HCT116 (cell line): ENCODE measurements at regions not wholly inside any gene's neighbourhood (a gene's known extent, or its start where the extent isn't known, plus 50 kb on each side); places are given as distances from the start of the nearest gene placed in this dataset.

Source experiments
- ATAC-seq: fragments of 200-7000 bp; cut with Tn5 transposase; 2 replicates; pipeline ENCODE4 v1.9.1; 2020; ENCODE audit warnings: mild to moderate bottlenecking, moderate library complexity
- BruUV-seq: library from RNA; stranded (reverse); fragments of 400-500 nt; replicated peaks from 2 replicates; lab custom pipeline; 2021; lab: Mats Ljungman, UMichigan
- CTCF ChIA-PET: fragments of 300-600 bp; sonication (Branson Sonifier 250); formaldehyde crosslinking; loops from one replicate; lab custom pipeline; 2021; ENCODE audit warnings: antibody characterized with exemption; lab: Charles Lee
- POLR2A ChIA-PET: fragments of 300-600, 350-600 bp; sonication (Branson Sonifier 250); formaldehyde crosslinking; loops from one replicate; lab custom pipeline; 2021; ENCODE audit warnings: antibody characterized with exemption; lab: Charles Lee
- RAD21 ChIA-PET, 2 experiments: fragments of 300-600 bp; sonication (Branson Sonifier 250); formaldehyde crosslinking; loops; one replicate each; lab custom pipeline; 2023; ENCODE audit warnings: low total read pairs in 2 of 2; ENCODE audit not compliant: uncharacterized antibody in 2 of 2, unreplicated experiment in 2 of 2, low non-redundant PET in 1 of 2; lab: Charles Lee
- DNase-seq: peaks from one replicate; pipeline ENCODE4 v3.0.0-alpha.2; 2010; ENCODE audit warnings: low read depth, low spot score
- H2AFZ ChIP-seq: fragments of 200-600 bp; shearing (Covaris generic), sonication (generic); 2 replicates; pipeline ENCODE4 v1.6.1; 2017; ENCODE audit warnings: low read depth, mixed run types, mixed read lengths, antibody characterized with exemption, low read length; ENCODE audit not compliant: poor library complexity, severe bottlenecking
- H3K27ac ChIP-seq: 2 replicates; pipeline ENCODE4 v1.5.1; 2012; ENCODE audit warnings: low read depth, low read length
- H3K27me3 ChIP-seq: fragments of 200-600 bp; sonication (generic); 2 replicates; pipeline ENCODE4 v1.6.1; 2016; ENCODE audit warnings: mixed run types, low read length, mixed read lengths; ENCODE audit not compliant: insufficient read depth
- H3K36me3 ChIP-seq, 2 experiments: fragments of 200-500 bp in 1 of 2; fragments of 200-600 bp in 1 of 2; sonication (Bioruptor generic) in 1 of 2; sonication (generic) in 1 of 2; 2 replicates each; pipeline versions ENCODE4 v1.5.1 to v1.6.1; 2014 to 2016; ENCODE audit warnings: low read length in 2 of 2, inconsistent platforms in 1 of 2, mixed read lengths in 1 of 2, mixed run types in 1 of 2; ENCODE audit not compliant: insufficient read depth in 2 of 2, control insufficient read depth in 1 of 2
- H3K4me1 ChIP-seq, 2 experiments: fragments of 200-600 bp in 1 of 2; sonication (generic) in 1 of 2; 2 replicates each; pipeline versions ENCODE4 v1.5.1 to v1.6.1; 2012 to 2017; ENCODE audit warnings: low read length in 2 of 2, inconsistent platforms in 1 of 2, mild to moderate bottlenecking in 1 of 2, mixed read lengths in 1 of 2, mixed run types in 1 of 2, moderate library complexity in 1 of 2; ENCODE audit not compliant: insufficient read depth in 2 of 2, control insufficient read depth in 1 of 2
- H3K4me2 ChIP-seq: fragments of 200-600 bp; sonication (generic); 2 replicates; pipeline ENCODE4 v1.6.1; 2017; ENCODE audit warnings: mixed run types, low read length, mixed read lengths
- H3K4me3 ChIP-seq, 2 experiments: fragments of 200-600 bp in 1 of 2; sonication (generic) in 1 of 2; replicated peaks in 1 of 2; 2 replicates each; pipeline ENCODE4 v1.5.1; 2011 to 2016; ENCODE audit warnings: low read length in 2 of 2, control low read depth in 1 of 2, low read depth in 1 of 2, mild to moderate bottlenecking in 1 of 2, mixed read lengths in 1 of 2, mixed run types in 1 of 2
- H3K79me2 ChIP-seq: fragments of 200-600 bp; sonication (generic); 2 replicates; pipeline ENCODE4 v1.6.1; 2017; ENCODE audit warnings: mild to moderate bottlenecking, mixed run types, low read length, moderate library complexity, mixed read lengths; ENCODE audit not compliant: insufficient read depth
- H3K9ac ChIP-seq: fragments of 200-600 bp; sonication (generic); 2 replicates; pipeline ENCODE4 v1.6.1; 2016; ENCODE audit warnings: low read length, mixed read lengths
- H3K9me2 ChIP-seq: fragments of 200-600 bp; sonication (generic), shearing (Covaris generic); 2 replicates; pipeline ENCODE4 v1.6.1; 2017; ENCODE audit warnings: mixed run types, mild to moderate bottlenecking, moderate library complexity; ENCODE audit not compliant: insufficient read depth
- H3K9me3 ChIP-seq, 2 experiments: fragments of 200-500 bp in 1 of 2; fragments of 200-600 bp in 1 of 2; sonication (Bioruptor generic) in 1 of 2; sonication (generic) in 1 of 2; 2 replicates each; pipeline ENCODE4 v1.6.1; 2014 to 2017; ENCODE audit warnings: low read length in 2 of 2, mixed read lengths in 2 of 2, inconsistent platforms in 1 of 2, low read depth in 1 of 2, mild to moderate bottlenecking in 1 of 2, mixed run types in 1 of 2, moderate library complexity in 1 of 2; ENCODE audit not compliant: control insufficient read depth in 1 of 2, insufficient read depth in 1 of 2
- H4K20me1 ChIP-seq: fragments of 200-600 bp; sonication (generic), shearing (Covaris generic); 2 replicates; pipeline ENCODE4 v1.6.1; 2017; ENCODE audit warnings: mixed run types, mild to moderate bottlenecking, moderate library complexity; ENCODE audit not compliant: insufficient read depth
- CBX3 ChIP-seq: IDR thresholded peaks from 2 replicates; pipeline ENCODE4 v1.6.1; 2012; ENCODE audit warnings: low read depth
- CEBPB ChIP-seq: IDR thresholded peaks from 2 replicates; pipeline ENCODE4 v1.6.1; 2012; ENCODE audit warnings: low read depth
- CTCF ChIP-seq, 3 experiments: fragments of 200-600 bp in 1 of 3; sonication (generic) in 1 of 3; IDR thresholded peaks in 2 of 3; conservative IDR thresholded peaks in 1 of 3; 2 replicates each; pipeline ENCODE4 v1.5.1; 2012 to 2017; ENCODE audit warnings: low read depth in 2 of 3, low read length in 2 of 3, antibody characterized with exemption in 1 of 3, borderline replicate concordance in 1 of 3, control low read depth in 1 of 3, mild to moderate bottlenecking in 1 of 3, mixed read lengths in 1 of 3, mixed run types in 1 of 3, moderate library complexity in 1 of 3; ENCODE audit not compliant: insufficient read depth in 1 of 3
- ELF1 ChIP-seq: IDR thresholded peaks from 2 replicates; pipeline ENCODE4 v1.6.1; 2012; ENCODE audit warnings: low read depth, borderline replicate concordance
- EZH2 ChIP-seq: fragments of 200-600 bp; sonication (generic); IDR thresholded peaks from 2 replicates; pipeline ENCODE4 v1.6.1; 2017; ENCODE audit warnings: antibody characterized with exemption, mixed run types
- POLR2A ChIP-seq: IDR thresholded peaks from 2 replicates; pipeline ENCODE4 v1.7.0; 2011; ENCODE audit warnings: borderline replicate concordance; ENCODE audit not compliant: insufficient read depth, insufficient read length; ENCODE audit errors: extremely low read depth
- POLR2AphosphoS5 ChIP-seq: IDR thresholded peaks from 2 replicates; pipeline ENCODE4 v1.6.1; 2011; ENCODE audit warnings: mild to moderate bottlenecking, low read depth, low read length, moderate library complexity
- RAD21 ChIP-seq: IDR thresholded peaks from 2 replicates; pipeline ENCODE4 v1.6.1; 2012; ENCODE audit warnings: low read depth, mild to moderate bottlenecking
- SP1 ChIP-seq: IDR thresholded peaks from 2 replicates; pipeline ENCODE4 v1.6.1; 2012; ENCODE audit warnings: low read depth
- SRF ChIP-seq: IDR thresholded peaks from 2 replicates; pipeline ENCODE4 v1.6.1; 2012; ENCODE audit warnings: low read depth
- TCF7L2 ChIP-seq: IDR thresholded peaks from 2 replicates; pipeline ENCODE4 v1.7.0; 2011; ENCODE audit warnings: borderline replicate concordance, inconsistent platforms; ENCODE audit not compliant: insufficient read depth, insufficient read length; ENCODE audit errors: extremely low read depth
- YY1 ChIP-seq: IDR thresholded peaks from 2 replicates; pipeline ENCODE4 v1.6.1; 2011; ENCODE audit warnings: low read length, low read depth, moderate library complexity, mild to moderate bottlenecking; ENCODE audit not compliant: insufficient replicate concordance; ENCODE audit errors: extremely low read depth
- ZNF274 ChIP-seq: fragments of 200-500 bp; sonication (Bioruptor generic); IDR thresholded peaks from 2 replicates; pipeline ENCODE4 v1.6.1; 2014; ENCODE audit warnings: mild to moderate bottlenecking, low read depth, low read length, inconsistent platforms
- intact Hi-C: fragments of 100-400 bp; cut with micrococcal nuclease; formaldehyde crosslinking; loops from 2 replicates; pipeline ENCODE4 v1.10.0; 2022
- TF ChIP-seq, protein P1 (sequence below): IDR thresholded peaks from 2 replicates; pipeline ENCODE4 v1.6.1; 2012

GRCh38 chr3:46086083-46086437 lies 58.8 kb upstream of the XCR1 start:
- Histone ChIP-seq H3K4me1 (peaks cover 0 to 30% of the 10 kb centered on the region in 2 experiments; a peak in 1 of 4 replicates), H2AFZ (no peak overlapping the region), H3K79me2 (no peaks in the 10 kb centered on the region), H3K27ac (no peak overlapping the region), H4K20me1 (no peaks in the 10 kb centered on the region), H3K9me2 (no peaks in the 10 kb centered on the region), H3K4me2 (no peak overlapping the region), H3K9me3 (no peaks in the 10 kb centered on the region), H3K27me3 (no peaks in the 10 kb centered on the region), H3K9ac (no peak overlapping the region), H3K36me3 (no peaks in the 10 kb centered on the region), H3K4me3 (no peak overlapping the region)
- RAD21 ChIA-PET = no interaction called here
- POLR2A ChIA-PET = no interaction called here
- CTCF ChIA-PET = interaction anchor here (2.8 kb wide), 1 partner anchor 282 kb away, joined by 8 read pairs; no protein-coding TSS in a partner anchor
- no TSS peak for BruUV-seq
- intact Hi-C loops = no loop called here
- ATAC-seq (no peak), DNase-seq (no peak)
- TF ChIP-seq POLR2A (no peak), TCF7L2 (no peak), ELF1 (no peak), ZNF274 (no peak), CEBPB (no peak), CBX3 (no peak), CTCF (IDR thresholded peaks at IDR 0.05 in 2 of 3, conservative IDR thresholded peaks at IDR 0.05 in 1 of 3; ENCODE audit: borderline replicate concordance in 1 of 3, insufficient read depth in 1 of 3, low read depth in 2 of 3, low read length in 2 of 3) (no peak), YY1 (no peak), SRF (no peak), EZH2 (no peak), SP1 (no peak), POLR2AphosphoS5 (no peak), RAD21 (no peak)
- TF ChIP-seq, protein P1, sequence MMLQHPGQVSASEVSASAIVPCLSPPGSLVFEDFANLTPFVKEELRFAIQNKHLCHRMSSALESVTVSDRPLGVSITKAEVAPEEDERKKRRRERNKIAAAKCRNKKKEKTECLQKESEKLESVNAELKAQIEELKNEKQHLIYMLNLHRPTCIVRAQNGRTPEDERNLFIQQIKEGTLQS = no peak
